ENCODE measurements at regions not wholly inside any gene's neighbourhood (a gene's known extent, or its start where the extent isn't known, plus 50 kb on each side); places are given as distances from the start of the nearest gene placed in this dataset.

- TF ChIP-seq CTCF (IDR thresholded peaks at IDR 0.05) (no peak), EZH2phosphoT487 (IDR thresholded peaks at IDR 0.05) (no peak)
These were observed 97.4 kb downstream of the GGTLC2 start for GRCh38 chr22:22741843-22742242.

Data from neural progenitor cell (in vitro differentiated cells).